Muscle of leg (tissue), 3 donors: ENCODE measurements at regions not wholly inside any gene's neighbourhood (a gene's known extent, or its start where the extent isn't known, plus 50 kb on each side); places are given as distances from the start of the nearest gene placed in this dataset.
"Not testable (repeated sequence)": the region's sequence is repeated elsewhere in the genome, so short reads cannot be mapped to it uniquely, and the experiment has no call there.

Experiments used
- DNase-seq: peaks from one replicate; pipeline ENCODE4 v3.0.0; 2013
- H3K27ac ChIP-seq: one replicate; pipeline ENCODE4 v1.5.1; 2013; ENCODE audit warnings: mild to moderate bottlenecking, low read length, control low read depth
- H3K27me3 ChIP-seq: one replicate; pipeline ENCODE4 v1.6.1; 2013; ENCODE audit warnings: low read length; ENCODE audit not compliant: control insufficient read depth, insufficient read depth
- H3K36me3 ChIP-seq: one replicate; pipeline ENCODE4 v1.6.1; 2013; ENCODE audit warnings: low read length; ENCODE audit not compliant: control insufficient read depth, insufficient read depth
- H3K4me1 ChIP-seq: one replicate; pipeline ENCODE4 v1.6.1; 2013; ENCODE audit warnings: low read length; ENCODE audit not compliant: control insufficient read depth, insufficient read depth
- H3K4me3 ChIP-seq: one replicate; pipeline ENCODE4 v1.5.1; 2013; ENCODE audit warnings: low read length, control low read depth
- H3K9me3 ChIP-seq: replicated peaks from 2 replicates; pipeline ENCODE4 v1.6.1; 2013; ENCODE audit warnings: low read depth, low read length; ENCODE audit not compliant: control insufficient read depth
- WGBS: methylation state at CpG from one replicate; pipeline ENCODE4 v1.1.5; 2013; ENCODE audit warnings: missing lambda C conversion rate; ENCODE audit not compliant: insufficient coverage; 5-methylcytosine and 5-hydroxymethylcytosine counted together

DNA sequence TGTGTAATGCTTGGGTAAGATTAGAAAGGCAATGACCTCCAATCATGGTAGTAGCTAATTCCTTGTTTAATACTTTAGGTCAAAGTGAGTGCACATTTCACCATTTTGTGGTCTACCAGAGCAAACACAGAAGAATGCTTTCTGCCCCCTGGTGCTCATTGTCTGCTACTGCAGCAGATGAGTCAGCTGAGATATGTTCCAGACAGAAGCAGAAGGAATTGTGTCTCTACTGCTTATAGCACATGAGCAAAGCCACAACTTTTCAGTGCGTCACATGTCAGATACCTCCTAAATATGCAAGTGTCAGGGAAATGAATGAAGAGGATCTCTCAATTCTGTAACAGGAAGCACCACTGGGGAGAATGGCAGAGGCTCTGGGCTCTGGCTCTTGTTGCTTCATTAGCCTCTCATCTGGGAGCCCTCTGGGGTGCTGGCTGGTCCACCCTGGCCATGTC lies 308.9 kb downstream of the ALDH8A1 start:
- Histone ChIP-seq H3K27me3 (no peaks in the 10 kb centered on the region), H3K4me3 (no peak overlapping the region), H3K27ac (no peak overlapping the region), H3K9me3 (no peaks in the 10 kb centered on the region), H3K36me3 (no peaks in the 10 kb centered on the region), H3K4me1 (peaks cover 8% of the 10 kb centered on the region)
- DNase-seq, result peak; percentile 91
- WGBS, result no CpG with 5 or more reads among the region's 1 CpG

- Histone ChIP-seq H3K4me3 (no peak overlapping the region), H3K36me3 (no peaks in the 10 kb centered on the region), H3K27me3 (no peaks in the 10 kb centered on the region), H3K27ac (no peak overlapping the region), H3K4me1 (peaks cover 8% of the 10 kb centered on the region), H3K9me3 (no peaks in the 10 kb centered on the region)
- 100% methylated on average over 1 of the region's 4 CpGs for WGBS
- DNase-seq, result no peak
Observed at GRCh38 chr6:134640229-134640628, 309.7 kb downstream of the ALDH8A1 start.

- no CpG with 5 or more reads among the region's 1 CpG for WGBS
- peaks cover 8% of the 10 kb centered on the region for H3K4me1 ChIP-seq
- no peaks in the 10 kb centered on the region for H3K27me3 ChIP-seq
- H3K9me3 ChIP-seq, result no peaks in the 10 kb centered on the region
- no peak for DNase-seq
- no peak overlapping the region for H3K27ac ChIP-seq
- no peaks in the 10 kb centered on the region for H3K36me3 ChIP-seq
- no peak overlapping the region for H3K4me3 ChIP-seq
Observed at GRCh38 chr6:134637847-134638437, 312.0 kb downstream of the ALDH8A1 start.

DNA sequence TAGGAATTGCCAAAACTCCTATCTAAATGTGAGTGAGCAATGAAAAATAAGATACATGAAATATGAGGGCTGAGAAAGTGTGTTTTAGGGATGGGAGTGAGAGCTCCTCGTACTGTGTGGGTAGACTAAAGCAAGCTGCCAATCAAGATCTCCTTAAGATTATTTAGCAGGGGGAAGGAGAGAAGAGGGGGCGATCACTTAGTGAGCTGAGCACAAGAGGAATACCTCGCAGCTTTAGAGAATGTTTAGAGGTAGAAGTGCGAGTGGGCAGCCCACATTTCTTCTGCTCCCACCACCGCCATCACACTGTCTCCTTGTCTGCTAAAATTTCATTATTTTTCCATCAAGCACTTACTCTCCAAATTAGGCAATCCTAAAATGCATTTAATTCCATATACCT lies 312.6 kb downstream of the ALDH8A1 start:
- peaks cover 8% of the 10 kb centered on the region for H3K4me1 ChIP-seq
- WGBS, result 75% methylated on average over 1 of the region's 5 CpGs
- no peak overlapping the region for H3K27ac ChIP-seq
- H3K36me3 ChIP-seq, result no peaks in the 10 kb centered on the region
- no peaks in the 10 kb centered on the region for H3K27me3 ChIP-seq
- DNase-seq, result no peak
- H3K4me3 ChIP-seq, result no peak overlapping the region
- H3K9me3 ChIP-seq, result no peaks in the 10 kb centered on the region

DNA sequence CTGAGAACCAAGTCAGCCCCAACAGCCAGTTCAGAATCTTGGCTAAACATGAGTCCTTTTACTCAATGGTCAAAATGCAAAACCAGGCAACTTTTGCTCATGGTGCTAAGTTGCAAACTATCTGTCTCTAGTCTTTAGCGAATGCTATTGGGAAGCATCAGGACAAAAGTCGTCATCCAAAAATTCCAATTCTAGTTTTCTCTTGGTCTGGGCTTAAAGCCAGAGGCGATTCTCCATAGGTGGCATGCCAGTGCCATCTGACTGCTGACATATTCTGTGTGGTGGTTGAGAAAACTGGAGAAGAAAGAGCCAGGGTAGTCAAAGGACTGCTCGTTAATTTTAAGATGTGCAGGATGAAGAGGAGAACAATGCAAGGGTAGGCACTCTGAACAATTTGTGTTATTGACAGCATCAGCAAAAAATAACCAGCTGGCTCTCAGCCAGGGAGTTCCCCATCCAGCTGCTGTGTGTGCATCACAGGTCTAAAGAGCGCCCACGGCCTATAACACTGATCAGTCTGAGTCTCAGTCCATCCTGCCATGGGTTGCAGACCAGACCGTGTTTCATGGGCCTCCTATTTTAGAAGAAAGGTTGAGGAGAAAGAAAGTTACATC lies 313.6 kb downstream of the ALDH8A1 start:
- Histone ChIP-seq H3K36me3 (no peaks in the 10 kb centered on the region), H3K27ac (no peak overlapping the region), H3K4me3 (no peak overlapping the region), H3K27me3 (no peaks in the 10 kb centered on the region), H3K4me1 (peaks cover 8% of the 10 kb centered on the region), H3K9me3 (no peaks in the 10 kb centered on the region)
- peak; percentile 52 for DNase-seq
- 70% methylated on average over 3 of the region's 7 CpGs for WGBS

- Histone ChIP-seq H3K27ac (no peak overlapping the region), H3K9me3 (no peaks in the 10 kb centered on the region), H3K27me3 (no peaks in the 10 kb centered on the region), H3K4me3 (no peak overlapping the region), H3K4me1 (peaks cover 10% of the 10 kb centered on the region), H3K36me3 (no peaks in the 10 kb centered on the region)
- WGBS, result 67% methylated on average over 1 of the region's 3 CpGs
- DNase-seq, result no peak
Observed at GRCh38 chr6:134634966-134635365, 314.9 kb downstream of the ALDH8A1 start.

- WGBS, result no CpG with 5 or more reads among the region's 3 CpGs
Observed at GRCh38 chr6:134634466-134634865, 315.4 kb downstream of the ALDH8A1 start.

DNA sequence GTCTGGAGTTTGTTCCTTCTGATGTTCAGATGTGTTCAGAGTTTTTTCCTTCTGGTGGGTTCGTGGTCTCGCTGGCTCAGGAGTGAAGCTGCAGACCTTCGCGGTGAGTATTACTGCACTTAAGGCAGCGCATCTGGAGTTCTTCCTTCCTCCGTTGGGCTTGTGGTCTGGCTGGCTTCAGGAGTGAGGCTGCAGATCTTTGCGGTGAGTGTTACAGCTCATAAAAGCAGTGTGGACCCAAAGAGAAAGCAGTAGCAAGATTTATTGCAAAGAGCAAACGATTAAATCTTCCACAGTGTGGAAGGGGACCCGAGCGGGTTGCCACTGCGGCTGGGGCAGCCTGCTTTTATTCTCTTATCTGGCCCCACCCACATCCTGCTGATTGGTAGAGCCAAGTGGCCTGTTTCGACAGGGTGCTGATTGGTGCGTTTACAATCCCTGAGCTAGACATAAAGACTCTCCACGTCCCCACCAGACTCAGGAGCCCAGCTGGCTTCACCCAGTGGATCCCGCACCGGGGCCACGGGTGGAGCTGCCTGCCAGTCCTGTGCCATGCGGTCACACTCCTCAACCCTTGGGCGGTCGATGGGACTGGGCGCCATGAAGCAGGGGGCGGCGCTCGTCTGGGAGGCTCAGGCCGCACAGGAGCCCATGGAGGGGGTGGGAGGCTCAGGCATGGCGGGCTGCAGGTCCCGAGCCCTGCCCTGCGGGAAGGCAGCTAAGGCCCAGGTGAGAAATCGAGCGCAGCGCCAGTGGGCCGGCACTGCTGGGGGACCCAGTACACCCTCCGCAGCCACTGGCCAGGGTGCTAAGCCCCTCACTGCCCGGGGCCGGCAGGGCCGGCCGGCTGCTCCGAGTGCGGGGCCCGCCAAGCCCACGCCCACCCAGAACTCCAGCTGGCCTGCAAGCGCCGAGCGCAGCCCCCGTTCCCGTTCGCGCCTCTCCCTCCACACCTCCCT lies 315.3 kb upstream of the SGK1 start:
- DNase-seq, result peak; percentile 28
- WGBS, result 93% methylated on average over 39 of the region's 48 CpGs
- not testable (repeated sequence) for H3K9me3 ChIP-seq, H3K36me3 ChIP-seq, H3K4me1 ChIP-seq, H3K27ac ChIP-seq, H3K4me3 ChIP-seq, H3K27me3 ChIP-seq

More at GRCh38 chr6:134634466-134634865, 315.4 kb downstream of the ALDH8A1 start:
- Histone ChIP-seq H3K27me3 (no peaks in the 10 kb centered on the region), H3K4me1 (peaks cover 10% of the 10 kb centered on the region), H3K27ac (no peak overlapping the region), H3K4me3 (no peak overlapping the region), H3K9me3 (no peaks in the 10 kb centered on the region), H3K36me3 (no peaks in the 10 kb centered on the region)
- DNase-seq, result no peak

- no peaks in the 10 kb centered on the region for H3K36me3 ChIP-seq
- H3K27me3 ChIP-seq, result no peaks in the 10 kb centered on the region
- H3K9me3 ChIP-seq, result no peaks in the 10 kb centered on the region
- no peak overlapping the region for H3K27ac ChIP-seq
- H3K4me3 ChIP-seq, result no peak overlapping the region
- H3K4me1 ChIP-seq, result peaks cover 10% of the 10 kb centered on the region
- peak; percentile 12 for DNase-seq
- WGBS, result 95% methylated on average over 2 of the region's 4 CpGs
Observed at GRCh38 chr6:134632024-134632423, 314.1 kb upstream of the SGK1 start.

- H3K4me1 ChIP-seq, result peaks cover 9% of the 10 kb centered on the region
- no CpG with 5 or more reads among the region's 1 CpG for WGBS
- no peak for DNase-seq
- no peaks in the 10 kb centered on the region for H3K9me3 ChIP-seq
- H3K36me3 ChIP-seq, result no peaks in the 10 kb centered on the region
- no peak overlapping the region for H3K4me3 ChIP-seq
- no peak overlapping the region for H3K27ac ChIP-seq
- H3K27me3 ChIP-seq, result no peaks in the 10 kb centered on the region
Observed at GRCh38 chr6:134631398-134631924, 313.5 kb upstream of the SGK1 start.
